MCF 10A (cell line): ENCODE measurements at regions not wholly inside any gene's neighbourhood (a gene's known extent, or its start where the extent isn't known, plus 50 kb on each side); places are given as distances from the start of the nearest gene placed in this dataset.

Experiments
- BruUV-seq: library from RNA; stranded (reverse); fragments of 400-500 nt; replicated peaks from 2 replicates; lab custom pipeline; 2021; lab: Mats Ljungman, UMichigan
- CTCF ChIA-PET: fragments of 300-600 bp; sonication (Branson Sonifier 250); formaldehyde crosslinking; extraction: SDS; loops from one replicate; lab custom pipeline; 2021; ENCODE audit warnings: antibody characterized with exemption, inconsistent platforms; lab: Yijun Ruan, JAX
- POLR2A ChIA-PET: fragments of 300-600, 350-650 bp; sonication (Branson Sonifier 250); formaldehyde crosslinking; extraction: SDS; loops from one replicate; lab custom pipeline; 2020; ENCODE audit warnings: antibody characterized with exemption, inconsistent platforms; lab: Yijun Ruan, JAX
- DNase-seq: peaks from one replicate; pipeline ENCODE4 v3.0.0-alpha.2; 2018; ENCODE audit not compliant: unreplicated experiment
- H3K27ac Mint-ChIP-seq: one replicate; pipeline ENCODE4 v1.8.0; 2022; ENCODE audit warnings: mild to moderate bottlenecking, low read depth, mixed read lengths; ENCODE audit not compliant: unreplicated experiment
- H3K27me3 Mint-ChIP-seq: one replicate; pipeline ENCODE4 v1.8.0; 2022; ENCODE audit warnings: mixed read lengths; ENCODE audit not compliant: insufficient read depth, unreplicated experiment
- H3K36me3 Mint-ChIP-seq: one replicate; pipeline ENCODE4 v1.8.0; 2022; ENCODE audit warnings: mild to moderate bottlenecking, moderate library complexity, mixed read lengths; ENCODE audit not compliant: insufficient read depth, unreplicated experiment
- H3K4me1 Mint-ChIP-seq: one replicate; pipeline ENCODE4 v1.8.0; 2022; ENCODE audit warnings: mixed read lengths; ENCODE audit not compliant: insufficient read depth, unreplicated experiment
- H3K4me3 Mint-ChIP-seq: one replicate; pipeline ENCODE4 v1.8.0; 2022; ENCODE audit warnings: mild to moderate bottlenecking, moderate library complexity, mixed read lengths; ENCODE audit not compliant: unreplicated experiment
- H3K9me3 Mint-ChIP-seq: one replicate; pipeline ENCODE4 v1.8.0; 2022; ENCODE audit warnings: mixed read lengths; ENCODE audit not compliant: unreplicated experiment
- CTCF ChIP-seq: fragments of 200-600 bp; IDR thresholded peaks from one replicate; pipeline ENCODE4 v1.8.0; 2022; ENCODE audit warnings: antibody characterized with exemption, mild to moderate bottlenecking; ENCODE audit not compliant: unreplicated experiment
- intact Hi-C: fragments of 100-400 bp; cut with micrococcal nuclease; formaldehyde crosslinking; loops from 2 replicates; pipeline ENCODE4 v1.14.1; 2022

- Mint-ChIP-seq H3K4me3 (no peak overlapping the region), H3K4me1 (no peaks in the 10 kb centered on the region), H3K9me3 (peaks cover 17% of the 10 kb centered on the region), H3K36me3 (peaks cover 7% of the 10 kb centered on the region), H3K27ac (no peak overlapping the region), H3K27me3 (no peaks in the 10 kb centered on the region)
- no peak for TF ChIP-seq CTCF
- intact Hi-C loops: no loop called here
- DNase-seq: no peak
- POLR2A ChIA-PET: no interaction called here
- BruUV-seq: no TSS peak
- CTCF ChIA-PET: no interaction called here
These were observed 72.2 kb upstream of the BRD7 start for GRCh38 chr16:50440991-50441390.

GRCh38 chr16:50440531-50440930 lies 71.7 kb upstream of the BRD7 start:
- ChIA-PET CTCF (no interaction called here), POLR2A (no interaction called here)
- Mint-ChIP-seq H3K27ac (no peak overlapping the region), H3K36me3 (peaks cover 7% of the 10 kb centered on the region), H3K4me3 (no peak overlapping the region), H3K9me3 (peaks cover 17% of the 10 kb centered on the region), H3K27me3 (no peaks in the 10 kb centered on the region), H3K4me1 (no peaks in the 10 kb centered on the region)
- intact Hi-C loops: no loop called here
- TF ChIP-seq CTCF: no peak
- no peak for DNase-seq
- BruUV-seq: no TSS peak

- Mint-ChIP-seq H3K4me1 (no peaks in the 10 kb centered on the region), H3K9me3 (peaks cover 17% of the 10 kb centered on the region), H3K36me3 (peaks cover 7% of the 10 kb centered on the region), H3K27me3 (peaks cover 8% of the 10 kb centered on the region), H3K4me3 (no peak overlapping the region), H3K27ac (no peak overlapping the region)
- no peak for DNase-seq
- POLR2A ChIA-PET: no interaction called here
- no TSS peak for BruUV-seq
- CTCF ChIA-PET: interaction anchor here (0.6 to 0.7 kb wide), 2 partner anchors 13 to 47 kb away, joined by 3 to 4 read pairs; no protein-coding TSS in a partner anchor
- no peak for TF ChIP-seq CTCF
- intact Hi-C loops: no loop called here
These were observed 69.1 kb upstream of the BRD7 start for GRCh38 chr16:50437769-50438437.

GRCh38 chr16:50436271-50436670 lies 67.5 kb upstream of the BRD7 start:
- no peak overlapping the region for H3K27ac Mint-ChIP-seq
- peaks cover 10% of the 10 kb centered on the region for H3K9me3 Mint-ChIP-seq
- no peak for TF ChIP-seq CTCF
- no TSS peak for BruUV-seq
- peaks cover 8% of the 10 kb centered on the region for H3K27me3 Mint-ChIP-seq
- H3K4me3 Mint-ChIP-seq: no peak overlapping the region
- no peaks in the 10 kb centered on the region for H3K36me3 Mint-ChIP-seq
- intact Hi-C loops: no loop called here
- ChIA-PET CTCF (no interaction called here), POLR2A (interaction anchor here (0.5 kb wide), 1 partner anchor 15 kb away, joined by 3 read pairs; no protein-coding TSS in a partner anchor)
- H3K4me1 Mint-ChIP-seq: no peaks in the 10 kb centered on the region
- no peak for DNase-seq
